Duodenal mucosa (tissue), 2 donors: ENCODE measurements at regions not wholly inside any gene's neighbourhood (a gene's known extent, or its start where the extent isn't known, plus 50 kb on each side); places are given as distances from the start of the nearest gene placed in this dataset.
"Not testable (repeated sequence)": the region's sequence is repeated elsewhere in the genome, so short reads cannot be mapped to it uniquely, and the experiment has no call there.

Experiments
- H3K27ac ChIP-seq: one replicate; pipeline ENCODE4 v1.7.0; 2013; ENCODE audit warnings: low read depth, low read length
- H3K27me3 ChIP-seq, 2 donors: one replicate each; pipeline ENCODE4 v1.7.0; 2013; ENCODE audit warnings: low read length in 2 of 2, control low read depth in 1 of 2; ENCODE audit not compliant: insufficient read depth in 2 of 2, control insufficient read depth in 1 of 2
- H3K36me3 ChIP-seq, 2 donors: one replicate each; pipeline ENCODE4 v1.7.0; 2013; ENCODE audit warnings: low read length in 2 of 2, control low read depth in 1 of 2; ENCODE audit not compliant: insufficient read depth in 2 of 2, control insufficient read depth in 1 of 2
- H3K4me1 ChIP-seq, 2 donors: one replicate each; pipeline ENCODE4 v1.7.0; 2013; ENCODE audit warnings: low read length in 2 of 2, control low read depth in 1 of 2; ENCODE audit not compliant: insufficient read depth in 2 of 2, control insufficient read depth in 1 of 2
- H3K4me3 ChIP-seq, 2 donors: one replicate each; pipeline ENCODE4 v1.7.0; 2013; ENCODE audit warnings: low read length in 2 of 2, low read depth in 1 of 2
- H3K9ac ChIP-seq, 2 donors: one replicate each; pipeline ENCODE4 v1.7.0; 2013; ENCODE audit warnings: low read length in 2 of 2, low read depth in 1 of 2
- H3K9me3 ChIP-seq, 2 donors: one replicate each; pipeline ENCODE4 v1.7.0; 2013; ENCODE audit warnings: low read length in 2 of 2, control low read depth in 1 of 2; ENCODE audit not compliant: control insufficient read depth in 1 of 2

GRCh38 chr1:112818990-112819689, 104.0 kb upstream of the PPM1J start:
- H3K4me3 ChIP-seq = peak overlapping the region in 1 of 2 donors; percentile 22
- no peaks in the 10 kb centered on the region for H3K9me3 ChIP-seq
- peaks cover 7 to 10% of the 10 kb centered on the region in 2 donors for H3K4me1 ChIP-seq
- no peaks in the 10 kb centered on the region for H3K27me3 ChIP-seq
- no peak overlapping the region for H3K9ac ChIP-seq
- H3K27ac ChIP-seq = no peak overlapping the region
- H3K36me3 ChIP-seq = no peaks in the 10 kb centered on the region

GRCh38 chr1:112817555-112818373, 102.6 kb upstream of the PPM1J start:
- H3K27me3 ChIP-seq = no peaks in the 10 kb centered on the region
- H3K4me1 ChIP-seq = peaks cover 7 to 10% of the 10 kb centered on the region in 2 donors
- no peak overlapping the region for H3K9ac ChIP-seq
- no peaks in the 10 kb centered on the region for H3K36me3 ChIP-seq
- H3K4me3 ChIP-seq = no peak overlapping the region
- no peak overlapping the region for H3K27ac ChIP-seq
- H3K9me3 ChIP-seq = no peaks in the 10 kb centered on the region

- Histone ChIP-seq H3K9me3 (no peaks in the 10 kb centered on the region), H3K9ac (no peak overlapping the region), H3K27ac (no peak overlapping the region), H3K36me3 (no peaks in the 10 kb centered on the region), H3K27me3 (no peaks in the 10 kb centered on the region), H3K4me1 (peaks cover 7 to 10% of the 10 kb centered on the region in 2 donors), H3K4me3 (no peak overlapping the region)
These were observed 100.2 kb upstream of the PPM1J start for GRCh38 chr1:112815376-112815775.

DNA sequence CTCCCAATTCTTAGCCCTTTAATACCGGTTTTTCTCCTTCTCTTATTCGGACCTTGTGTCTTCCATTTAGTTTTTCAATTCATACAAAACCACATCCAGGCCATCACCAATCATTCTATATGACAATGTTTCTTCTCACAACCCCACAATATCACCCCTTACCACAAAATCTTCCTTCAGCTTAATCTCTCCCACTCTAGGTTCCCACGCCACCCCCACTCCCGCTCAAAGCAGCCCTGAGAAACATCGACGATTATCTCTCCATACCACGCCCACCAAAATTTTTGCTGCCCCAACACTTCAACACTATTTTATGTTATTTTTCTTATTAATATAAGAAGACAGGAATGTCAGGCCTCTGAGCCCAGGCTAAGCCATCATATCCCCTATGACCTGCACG, 99.5 kb upstream of the PPM1J start:
- H3K9ac ChIP-seq, H3K27me3 ChIP-seq, H3K27ac ChIP-seq, H3K36me3 ChIP-seq, H3K4me3 ChIP-seq, H3K9me3 ChIP-seq: not testable (repeated sequence)
- H3K4me1 ChIP-seq = peaks cover 7 to 10% of the 10 kb centered on the region in 2 donors

GRCh38 chr1:112808861-112809684, 93.9 kb upstream of the PPM1J start:
- H3K9ac ChIP-seq = no peak overlapping the region
- no peak overlapping the region for H3K4me3 ChIP-seq
- H3K36me3 ChIP-seq = no peaks in the 10 kb centered on the region
- H3K27ac ChIP-seq = no peak overlapping the region
- H3K27me3 ChIP-seq = no peaks in the 10 kb centered on the region
- no peaks in the 10 kb centered on the region for H3K9me3 ChIP-seq
- H3K4me1 ChIP-seq = no peaks in the 10 kb centered on the region

GRCh38 chr1:112807999-112808398, 92.9 kb upstream of the PPM1J start:
- Histone ChIP-seq H3K27ac (no peak overlapping the region), H3K9ac (no peak overlapping the region), H3K36me3 (no peaks in the 10 kb centered on the region)

DNA sequence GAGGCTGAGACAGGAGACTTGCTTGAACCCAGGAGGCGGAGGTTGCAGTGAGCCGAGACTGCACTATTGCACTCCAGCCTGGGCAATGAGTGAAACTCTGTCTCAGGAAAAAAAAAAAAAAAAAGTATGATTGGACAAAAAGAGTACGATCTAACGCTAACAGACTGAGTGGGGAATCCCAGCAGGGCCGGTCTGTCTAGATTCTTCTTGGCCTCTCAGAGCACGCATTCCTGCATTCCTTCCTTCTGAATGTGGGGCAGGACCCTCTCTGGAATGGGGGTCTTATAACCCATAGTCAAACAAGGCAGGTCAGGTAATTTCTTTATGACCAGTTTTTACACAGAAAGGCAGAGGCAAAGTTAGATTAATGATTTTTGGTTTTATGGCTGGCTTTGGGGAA, 92.0 kb upstream of the PPM1J start:
- Histone ChIP-seq H3K27ac (no peak overlapping the region), H3K27me3 (no peaks in the 10 kb centered on the region), H3K9me3 (no peaks in the 10 kb centered on the region), H3K4me1 (no peaks in the 10 kb centered on the region), H3K9ac (no peak overlapping the region), H3K36me3 (no peaks in the 10 kb centered on the region), H3K4me3 (no peak overlapping the region)

More at GRCh38 chr1:112807999-112808398, 92.9 kb upstream of the PPM1J start:
- Histone ChIP-seq H3K9me3 (no peaks in the 10 kb centered on the region), H3K4me1 (no peaks in the 10 kb centered on the region), H3K4me3 (no peak overlapping the region), H3K27me3 (no peaks in the 10 kb centered on the region)

DNA sequence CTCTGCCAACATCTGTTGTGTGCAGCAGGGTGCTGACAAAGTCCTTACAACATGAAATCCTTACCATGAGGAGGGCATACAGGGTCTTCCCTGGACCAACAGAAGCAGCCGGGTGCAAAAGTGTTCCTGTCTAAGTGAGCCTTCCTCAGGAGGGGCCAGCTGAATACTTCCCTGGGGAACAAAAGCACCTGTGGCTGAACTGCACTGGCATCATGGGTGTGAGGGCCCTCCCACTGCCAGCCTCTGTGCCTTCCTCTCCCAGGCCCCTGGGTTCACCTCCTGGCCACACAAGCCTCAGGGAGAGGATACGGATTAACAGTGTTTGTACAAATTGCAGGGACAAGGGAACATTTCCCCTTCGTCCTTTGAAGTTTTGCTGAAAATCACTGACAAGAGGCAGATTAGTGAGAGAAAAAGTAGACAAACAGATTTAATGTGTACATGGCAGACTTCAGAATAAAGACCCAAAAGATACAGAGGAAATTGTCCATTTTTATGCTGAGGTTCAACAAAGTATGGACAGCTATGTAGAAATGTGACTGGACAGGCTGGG, 91.0 kb upstream of the PPM1J start:
- Histone ChIP-seq H3K9ac (no peak overlapping the region), H3K4me1 (no peaks in the 10 kb centered on the region), H3K27me3 (no peaks in the 10 kb centered on the region), H3K9me3 (no peaks in the 10 kb centered on the region), H3K4me3 (no peak overlapping the region), H3K27ac (no peak overlapping the region), H3K36me3 (no peaks in the 10 kb centered on the region)

DNA sequence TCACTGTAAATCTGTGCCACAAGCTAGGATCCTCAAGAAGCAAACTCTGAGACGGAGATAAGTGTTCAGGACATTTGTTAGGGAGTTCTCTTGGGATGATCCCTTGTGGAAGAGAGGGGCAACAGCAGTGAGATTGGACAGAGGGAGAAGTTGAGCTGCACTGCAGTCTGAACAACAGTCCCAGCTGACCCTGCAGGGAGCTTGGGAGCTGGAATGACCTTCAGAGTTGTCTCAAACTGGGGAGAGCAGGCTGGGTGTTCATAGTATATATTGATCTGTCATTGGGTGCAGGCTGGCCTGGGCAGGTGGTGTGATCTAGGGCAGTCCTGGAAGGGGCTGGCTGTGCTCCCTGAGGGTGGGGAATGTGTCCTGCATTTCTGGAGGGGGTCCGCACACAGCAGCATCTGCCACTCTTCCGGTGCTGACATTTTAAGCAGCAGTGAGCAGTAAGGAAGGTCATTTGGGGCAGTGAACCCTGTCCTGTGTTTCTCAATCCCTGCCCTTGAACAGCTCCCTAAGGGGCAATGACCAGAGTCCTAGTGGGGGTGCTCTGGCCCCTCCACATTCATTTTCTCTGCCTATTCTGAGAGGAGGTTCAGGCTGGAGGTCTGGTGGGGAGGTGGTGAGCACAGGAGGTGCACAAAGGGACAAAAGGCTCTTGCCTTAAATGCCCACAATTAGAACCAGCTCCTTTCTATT, 90.2 kb upstream of the PPM1J start:
- Histone ChIP-seq H3K27me3 (no peaks in the 10 kb centered on the region), H3K9ac (no peak overlapping the region), H3K36me3 (no peaks in the 10 kb centered on the region), H3K27ac (no peak overlapping the region), H3K4me1 (no peaks in the 10 kb centered on the region), H3K4me3 (no peak overlapping the region), H3K9me3 (no peaks in the 10 kb centered on the region)
